HG02623 (cell line): ENCODE measurements at regions not wholly inside any gene's neighbourhood (a gene's known extent, or its start where the extent isn't known, plus 50 kb on each side); places are given as distances from the start of the nearest gene placed in this dataset.
A peak's percentile ranks its signal among the peaks of the same experiment; 100 is the strongest.
"Not testable (repeated sequence)": the region's sequence is repeated elsewhere in the genome, so short reads cannot be mapped to it uniquely, and the experiment has no call there.

Experiments
- ATAC-seq: cut with Tn5 transposase; IDR thresholded peaks from one replicate; pipeline ENCODE4 v1.9.1; 2021; ENCODE audit warnings: moderate library complexity; ENCODE audit not compliant: unreplicated experiment

GRCh38 chr12:47412601-47413236 is 293.1 kb downstream of the RPAP3 start:
- no peak for ATAC-seq

- no peak for ATAC-seq
Measured at GRCh38 chr12:47411966-47412365, 293.9 kb downstream of the RPAP3 start.

- no peak for ATAC-seq
Measured at GRCh38 chr12:47410862-47411261, 295.0 kb downstream of the RPAP3 start.

- ATAC-seq, result no peak
Measured at GRCh38 chr12:47410383-47410782, 295.4 kb downstream of the RPAP3 start.

- no peak for ATAC-seq
Measured at GRCh38 chr12:47409310-47409987, 296.4 kb downstream of the RPAP3 start.

GRCh38 chr12:47408171-47408871 is 297.5 kb downstream of the RPAP3 start:
- peak; percentile 96 for ATAC-seq

GRCh38 chr12:47407463-47408129 is 298.2 kb downstream of the RPAP3 start:
- ATAC-seq, result no peak

- no peak for ATAC-seq
Measured at GRCh38 chr12:47403681-47404080, 302.1 kb downstream of the RPAP3 start.

GRCh38 chr12:47401196-47401595 is 304.6 kb downstream of the RPAP3 start:
- not testable (repeated sequence) for ATAC-seq

- no peak for ATAC-seq
Measured at GRCh38 chr12:47400266-47400665, 305.6 kb downstream of the RPAP3 start.

- ATAC-seq, result peak; percentile 65
Measured at GRCh38 chr12:47397664-47398281, 308.1 kb downstream of the RPAP3 start.

- ATAC-seq, result no peak
Measured at GRCh38 chr12:47396902-47397663, 308.7 kb downstream of the RPAP3 start.

GRCh38 chr12:47394070-47394469 is 311.8 kb downstream of the RPAP3 start:
- no peak for ATAC-seq

- ATAC-seq, result no peak
Measured at GRCh38 chr12:47393403-47393790, 312.4 kb downstream of the RPAP3 start.

- ATAC-seq, result no peak
Measured at GRCh38 chr12:47391566-47391965, 311.8 kb upstream of the AMIGO2 start.

- no peak for ATAC-seq
Measured at GRCh38 chr12:47388712-47389111, 309.0 kb upstream of the AMIGO2 start.

GRCh38 chr12:47387994-47388393 is 308.2 kb upstream of the AMIGO2 start:
- ATAC-seq, result no peak

GRCh38 chr12:47385653-47386052 is 305.9 kb upstream of the AMIGO2 start:
- no peak for ATAC-seq

GRCh38 chr12:47383942-47384341 is 304.2 kb upstream of the AMIGO2 start:
- ATAC-seq, result no peak

- no peak for ATAC-seq
Measured at GRCh38 chr12:47382305-47382704, 302.5 kb upstream of the AMIGO2 start.
